ENCODE measurements at regions not wholly inside any gene's neighbourhood (a gene's known extent, or its start where the extent isn't known, plus 50 kb on each side); places are given as distances from the start of the nearest gene placed in this dataset.

GRCh38 chr18:39938676-39939608 lies 2016.1 kb upstream of the PIK3C3 start:
- Histone ChIP-seq H3K4me1 (no peaks in the 10 kb centered on the region), H3K9me3 (no peaks in the 10 kb centered on the region), H3K36me3 (no peaks in the 10 kb centered on the region), H3K27me3 (no peaks in the 10 kb centered on the region), H3K4me3 (no peak overlapping the region), H3K27ac (no peak overlapping the region)
- DNase-seq: no peak
- TF ChIP-seq POLR2A (IDR thresholded peaks at IDR 0.05): no peak
- TF ChIP-seq, protein P1, sequence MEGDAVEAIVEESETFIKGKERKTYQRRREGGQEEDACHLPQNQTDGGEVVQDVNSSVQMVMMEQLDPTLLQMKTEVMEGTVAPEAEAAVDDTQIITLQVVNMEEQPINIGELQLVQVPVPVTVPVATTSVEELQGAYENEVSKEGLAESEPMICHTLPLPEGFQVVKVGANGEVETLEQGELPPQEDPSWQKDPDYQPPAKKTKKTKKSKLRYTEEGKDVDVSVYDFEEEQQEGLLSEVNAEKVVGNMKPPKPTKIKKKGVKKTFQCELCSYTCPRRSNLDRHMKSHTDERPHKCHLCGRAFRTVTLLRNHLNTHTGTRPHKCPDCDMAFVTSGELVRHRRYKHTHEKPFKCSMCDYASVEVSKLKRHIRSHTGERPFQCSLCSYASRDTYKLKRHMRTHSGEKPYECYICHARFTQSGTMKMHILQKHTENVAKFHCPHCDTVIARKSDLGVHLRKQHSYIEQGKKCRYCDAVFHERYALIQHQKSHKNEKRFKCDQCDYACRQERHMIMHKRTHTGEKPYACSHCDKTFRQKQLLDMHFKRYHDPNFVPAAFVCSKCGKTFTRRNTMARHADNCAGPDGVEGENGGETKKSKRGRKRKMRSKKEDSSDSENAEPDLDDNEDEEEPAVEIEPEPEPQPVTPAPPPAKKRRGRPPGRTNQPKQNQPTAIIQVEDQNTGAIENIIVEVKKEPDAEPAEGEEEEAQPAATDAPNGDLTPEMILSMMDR (IDR thresholded peaks at IDR 0.05): no peak

- Histone ChIP-seq H3K4me1 (no peaks in the 10 kb centered on the region), H3K36me3 (no peaks in the 10 kb centered on the region), H3K9me3 (no peaks in the 10 kb centered on the region), H3K4me3 (no peak overlapping the region), H3K27ac (no peak overlapping the region), H3K27me3 (no peaks in the 10 kb centered on the region)
- no peak for DNase-seq
- TF ChIP-seq POLR2A (IDR thresholded peaks at IDR 0.05): no peak
- TF ChIP-seq, protein P1 (IDR thresholded peaks at IDR 0.05): no peak
These were observed 2019.4 kb upstream of the PIK3C3 start for GRCh38 chr18:39935598-39935997.

DNA sequence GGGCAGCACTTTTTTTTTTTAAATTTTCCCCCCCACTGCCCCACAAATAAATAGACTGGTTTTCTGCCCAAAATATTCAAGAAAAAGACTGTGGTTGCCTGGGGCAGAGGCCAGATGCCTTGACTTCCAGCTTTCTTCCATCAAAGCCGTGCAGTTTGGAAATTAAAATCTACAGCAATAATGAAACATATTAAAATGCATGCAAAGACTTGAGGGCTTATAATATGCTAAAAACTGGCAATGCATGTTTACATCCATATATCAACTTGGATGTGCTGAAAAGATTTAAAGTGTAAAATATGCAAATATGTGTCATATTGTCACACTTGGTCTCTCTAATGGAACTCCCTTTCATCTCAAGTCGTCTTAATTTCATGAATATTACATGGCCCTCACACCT lies 2036.2 kb upstream of the PIK3C3 start:
- Histone ChIP-seq H3K36me3 (no peaks in the 10 kb centered on the region), H3K27ac (no peak overlapping the region), H3K4me1 (no peaks in the 10 kb centered on the region), H3K4me3 (no peak overlapping the region), H3K9me3 (no peaks in the 10 kb centered on the region), H3K27me3 (no peaks in the 10 kb centered on the region)
- TF ChIP-seq, protein P1 (IDR thresholded peaks at IDR 0.05): no peak
- TF ChIP-seq POLR2A (IDR thresholded peaks at IDR 0.05): no peak
- DNase-seq: no peak

GRCh38 chr18:39913672-39914366 lies 2041.2 kb upstream of the PIK3C3 start:
- Histone ChIP-seq H3K4me1 (no peaks in the 10 kb centered on the region), H3K27me3 (no peaks in the 10 kb centered on the region), H3K27ac (no peak overlapping the region), H3K9me3 (no peaks in the 10 kb centered on the region), H3K36me3 (no peaks in the 10 kb centered on the region), H3K4me3 (no peak overlapping the region)
- no peak for TF ChIP-seq POLR2A (IDR thresholded peaks at IDR 0.05)
- TF ChIP-seq, protein P1 (IDR thresholded peaks at IDR 0.05): no peak
- DNase-seq: no peak

DNA sequence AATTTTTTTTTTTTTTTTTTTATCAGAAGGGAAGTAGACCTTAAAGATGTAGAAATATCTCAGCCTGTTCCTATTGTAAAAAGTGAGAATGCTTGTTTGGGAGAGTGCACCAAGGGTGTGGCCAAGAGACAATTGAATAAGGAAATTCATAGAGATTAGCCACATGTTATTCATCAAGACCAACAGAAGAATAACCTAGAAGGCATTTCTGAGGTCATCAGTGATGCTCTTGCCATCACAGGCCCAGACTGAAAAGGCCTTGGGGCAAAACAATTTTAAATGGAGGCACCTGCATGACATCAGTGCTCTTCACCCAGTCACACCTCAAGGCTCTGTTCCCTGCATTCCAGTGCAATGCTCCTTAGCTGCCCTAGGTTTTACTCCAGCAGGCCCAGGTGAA lies 2043.3 kb upstream of the PIK3C3 start:
- H3K4me1 ChIP-seq: no peaks in the 10 kb centered on the region
- DNase-seq: no peak
- H3K36me3 ChIP-seq: no peaks in the 10 kb centered on the region
- no peaks in the 10 kb centered on the region for H3K9me3 ChIP-seq
- no peak overlapping the region for H3K4me3 ChIP-seq
- no peak overlapping the region for H3K27ac ChIP-seq
- TF ChIP-seq, protein P1 (IDR thresholded peaks at IDR 0.05): no peak
- TF ChIP-seq POLR2A (IDR thresholded peaks at IDR 0.05): no peak
- H3K27me3 ChIP-seq: no peaks in the 10 kb centered on the region

All from Peyer's patch (tissue), 4 donors.